ENCODE measurements at regions not wholly inside any gene's neighbourhood (a gene's known extent, or its start where the extent isn't known, plus 50 kb on each side); places are given as distances from the start of the nearest gene placed in this dataset.

DNA sequence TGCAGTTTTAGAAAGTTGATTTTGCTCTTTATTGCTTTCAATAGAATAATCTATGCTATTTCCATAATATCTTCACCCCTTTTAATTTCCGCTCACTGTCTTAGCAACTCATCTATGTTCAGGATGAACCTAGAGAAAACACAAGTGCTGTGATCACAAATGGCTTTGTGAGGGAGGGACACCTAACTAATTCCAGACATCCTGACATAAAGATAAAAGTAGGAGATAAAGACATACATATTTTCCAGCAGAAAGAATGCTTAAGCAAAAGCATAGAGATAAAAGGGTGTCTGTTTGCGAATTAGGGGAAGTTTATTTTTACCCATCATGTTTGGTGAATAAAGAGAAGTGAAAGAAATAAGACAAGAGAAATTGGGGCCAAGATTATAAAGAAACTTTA is 254.2 kb downstream of the KCNJ2 start:
- TF ChIP-seq TCF7L2 (IDR thresholded peaks at IDR 0.05; ENCODE audit: low read depth, low read length) (no peak), SIN3A (IDR thresholded peaks at IDR 0.05; ENCODE audit: borderline replicate concordance, insufficient read depth, low read depth, low read length) (no peak), POLR2AphosphoS5 (IDR thresholded peaks at IDR 0.05; ENCODE audit: low read depth, low read length) (no peak)
- TF ChIP-seq, protein P1, sequence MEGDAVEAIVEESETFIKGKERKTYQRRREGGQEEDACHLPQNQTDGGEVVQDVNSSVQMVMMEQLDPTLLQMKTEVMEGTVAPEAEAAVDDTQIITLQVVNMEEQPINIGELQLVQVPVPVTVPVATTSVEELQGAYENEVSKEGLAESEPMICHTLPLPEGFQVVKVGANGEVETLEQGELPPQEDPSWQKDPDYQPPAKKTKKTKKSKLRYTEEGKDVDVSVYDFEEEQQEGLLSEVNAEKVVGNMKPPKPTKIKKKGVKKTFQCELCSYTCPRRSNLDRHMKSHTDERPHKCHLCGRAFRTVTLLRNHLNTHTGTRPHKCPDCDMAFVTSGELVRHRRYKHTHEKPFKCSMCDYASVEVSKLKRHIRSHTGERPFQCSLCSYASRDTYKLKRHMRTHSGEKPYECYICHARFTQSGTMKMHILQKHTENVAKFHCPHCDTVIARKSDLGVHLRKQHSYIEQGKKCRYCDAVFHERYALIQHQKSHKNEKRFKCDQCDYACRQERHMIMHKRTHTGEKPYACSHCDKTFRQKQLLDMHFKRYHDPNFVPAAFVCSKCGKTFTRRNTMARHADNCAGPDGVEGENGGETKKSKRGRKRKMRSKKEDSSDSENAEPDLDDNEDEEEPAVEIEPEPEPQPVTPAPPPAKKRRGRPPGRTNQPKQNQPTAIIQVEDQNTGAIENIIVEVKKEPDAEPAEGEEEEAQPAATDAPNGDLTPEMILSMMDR (IDR thresholded peaks at IDR 0.05), result no peak
- TF ChIP-seq, protein P2, sequence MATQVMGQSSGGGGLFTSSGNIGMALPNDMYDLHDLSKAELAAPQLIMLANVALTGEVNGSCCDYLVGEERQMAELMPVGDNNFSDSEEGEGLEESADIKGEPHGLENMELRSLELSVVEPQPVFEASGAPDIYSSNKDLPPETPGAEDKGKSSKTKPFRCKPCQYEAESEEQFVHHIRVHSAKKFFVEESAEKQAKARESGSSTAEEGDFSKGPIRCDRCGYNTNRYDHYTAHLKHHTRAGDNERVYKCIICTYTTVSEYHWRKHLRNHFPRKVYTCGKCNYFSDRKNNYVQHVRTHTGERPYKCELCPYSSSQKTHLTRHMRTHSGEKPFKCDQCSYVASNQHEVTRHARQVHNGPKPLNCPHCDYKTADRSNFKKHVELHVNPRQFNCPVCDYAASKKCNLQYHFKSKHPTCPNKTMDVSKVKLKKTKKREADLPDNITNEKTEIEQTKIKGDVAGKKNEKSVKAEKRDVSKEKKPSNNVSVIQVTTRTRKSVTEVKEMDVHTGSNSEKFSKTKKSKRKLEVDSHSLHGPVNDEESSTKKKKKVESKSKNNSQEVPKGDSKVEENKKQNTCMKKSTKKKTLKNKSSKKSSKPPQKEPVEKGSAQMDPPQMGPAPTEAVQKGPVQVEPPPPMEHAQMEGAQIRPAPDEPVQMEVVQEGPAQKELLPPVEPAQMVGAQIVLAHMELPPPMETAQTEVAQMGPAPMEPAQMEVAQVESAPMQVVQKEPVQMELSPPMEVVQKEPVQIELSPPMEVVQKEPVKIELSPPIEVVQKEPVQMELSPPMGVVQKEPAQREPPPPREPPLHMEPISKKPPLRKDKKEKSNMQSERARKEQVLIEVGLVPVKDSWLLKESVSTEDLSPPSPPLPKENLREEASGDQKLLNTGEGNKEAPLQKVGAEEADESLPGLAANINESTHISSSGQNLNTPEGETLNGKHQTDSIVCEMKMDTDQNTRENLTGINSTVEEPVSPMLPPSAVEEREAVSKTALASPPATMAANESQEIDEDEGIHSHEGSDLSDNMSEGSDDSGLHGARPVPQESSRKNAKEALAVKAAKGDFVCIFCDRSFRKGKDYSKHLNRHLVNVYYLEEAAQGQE (IDR thresholded peaks at IDR 0.05; ENCODE audit: insufficient read depth in 1 of 2, low read depth in 2 of 2, low read length in 1 of 2), result no peak
- H3K27ac ChIP-seq (ENCODE audit: low read length), result no peak overlapping the region
- no peak overlapping the region for H3K4me3 ChIP-seq (ENCODE audit: low read depth in 2 of 2, low read length in 2 of 2)
- ATAC-seq, result no peak
- no peaks in the 10 kb centered on the region for H3K9me3 ChIP-seq (ENCODE audit: control insufficient read depth, insufficient read depth, low read depth, low read length)
- BruUV-seq (replicated peaks), result no TSS peak
- H3K4me1 ChIP-seq (ENCODE audit: control insufficient read depth, insufficient read depth, low read length), result no peaks in the 10 kb centered on the region
- H3K36me3 ChIP-seq (ENCODE audit: control insufficient read depth, insufficient read depth, low read length), result no peaks in the 10 kb centered on the region
- no peak for DNase-seq (ENCODE audit: low read depth, low spot score)
- no peaks in the 10 kb centered on the region for H3K27me3 ChIP-seq (ENCODE audit: control insufficient read depth, insufficient read depth, low read length)
- POLR2A ChIA-PET, result no interaction called here
- in situ Hi-C loops (cut with HindIII; ENCODE audit: low pct_unique_long_range_greater_than_20kb, low sequenced_read_pairs) (no loop called here), intact Hi-C loops (cut with micrococcal nuclease; ENCODE audit: unreplicated experiment) (no loop called here)
- CTCF ChIA-PET, result no interaction called here

DNA sequence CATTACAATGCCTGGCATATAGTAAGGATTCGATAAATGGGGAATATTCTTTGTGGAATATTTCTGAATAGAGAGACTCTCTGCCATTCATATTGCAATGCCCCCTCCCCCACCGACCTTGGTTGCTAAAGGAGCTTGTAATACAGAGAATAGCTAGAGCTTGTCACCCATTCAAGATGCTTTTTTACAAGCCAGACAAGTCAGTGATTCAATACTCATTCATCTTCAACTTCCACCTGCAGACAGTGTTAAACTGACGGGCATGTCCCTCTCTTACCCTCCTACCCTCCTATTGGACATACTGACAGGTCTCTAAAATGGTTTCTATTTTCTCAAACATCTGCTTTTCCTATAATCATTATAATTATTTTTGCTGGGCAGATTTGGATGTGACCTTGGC is 257.4 kb downstream of the KCNJ2 start:
- BruUV-seq (replicated peaks), result no TSS peak
- Histone ChIP-seq H3K27me3 (ENCODE audit: control insufficient read depth, insufficient read depth, low read length) (no peaks in the 10 kb centered on the region), H3K36me3 (ENCODE audit: control insufficient read depth, insufficient read depth, low read length) (no peaks in the 10 kb centered on the region), H3K9me3 (ENCODE audit: control insufficient read depth, insufficient read depth, low read depth, low read length) (no peaks in the 10 kb centered on the region), H3K4me3 (ENCODE audit: low read depth in 2 of 2, low read length in 2 of 2) (no peak overlapping the region), H3K27ac (ENCODE audit: low read length) (no peak overlapping the region), H3K4me1 (ENCODE audit: control insufficient read depth, insufficient read depth, low read length) (no peaks in the 10 kb centered on the region)
- TF ChIP-seq, protein P2 (IDR thresholded peaks at IDR 0.05; ENCODE audit: insufficient read depth in 1 of 2, low read depth in 2 of 2, low read length in 1 of 2), result no peak
- TF ChIP-seq SIN3A (IDR thresholded peaks at IDR 0.05; ENCODE audit: borderline replicate concordance, insufficient read depth, low read depth, low read length), result no peak
- TF ChIP-seq TCF7L2 (IDR thresholded peaks at IDR 0.05; ENCODE audit: low read depth, low read length), result no peak
- no peak for TF ChIP-seq POLR2AphosphoS5 (IDR thresholded peaks at IDR 0.05; ENCODE audit: low read depth, low read length)
- intact Hi-C loops (cut with micrococcal nuclease; ENCODE audit: unreplicated experiment) (no loop called here), in situ Hi-C loops (cut with HindIII; ENCODE audit: low pct_unique_long_range_greater_than_20kb, low sequenced_read_pairs) (no loop called here)
- DNase-seq (ENCODE audit: low read depth, low spot score), result no peak
- CTCF ChIA-PET, result no interaction called here
- ATAC-seq, result no peak
- POLR2A ChIA-PET, result no interaction called here

Data from Panc1 (cell line).